Thyroid gland (tissue), 4 donors: ENCODE measurements at regions not wholly inside any gene's neighbourhood (a gene's known extent, or its start where the extent isn't known, plus 50 kb on each side); places are given as distances from the start of the nearest gene placed in this dataset.

Source experiments
- CTCF ChIP-seq, 6 experiments: fragments of 200-600 bp in 3 of 6; fragments of 450-650 bp in 3 of 6; sonication (generic) in 3 of 6; IDR thresholded peaks; one replicate each; pipeline ENCODE4 v1.5.1; 2016 to 2019; ENCODE audit warnings: antibody characterized with exemption in 6 of 6, mild to moderate bottlenecking in 2 of 6, inconsistent platforms in 1 of 6, moderate library complexity in 1 of 6
- POLR2A ChIP-seq, 2 donors: fragments of 450-650 bp; IDR thresholded peaks; one replicate each; pipeline ENCODE4 v1.6.1; 2017; ENCODE audit warnings: antibody characterized with exemption in 2 of 2, mild to moderate bottlenecking in 2 of 2, moderate library complexity in 1 of 2

GRCh38 chr5:54834121-54834842, 151.1 kb downstream of the ESM1 start:
- TF ChIP-seq CTCF (IDR thresholded peaks at IDR 0.05) (no peak), POLR2A (IDR thresholded peaks at IDR 0.05) (no peak)
